Endodermal cell (in vitro differentiated cells): ENCODE measurements at regions not wholly inside any gene's neighbourhood (a gene's known extent, or its start where the extent isn't known, plus 50 kb on each side); places are given as distances from the start of the nearest gene placed in this dataset.

Experiments used
- DNase-seq: peaks from one replicate; pipeline ENCODE4 v3.0.0-alpha.2; 2017
- H3K27ac ChIP-seq: 2 replicates; pipeline ENCODE4 v1.5.1; 2013; ENCODE audit warnings: mild to moderate bottlenecking, low read depth, low read length, moderate library complexity
- H3K27me3 ChIP-seq: 2 replicates; pipeline ENCODE4 v1.6.1; 2013; ENCODE audit warnings: mild to moderate bottlenecking, low read length, moderate library complexity; ENCODE audit not compliant: insufficient read depth, control insufficient read depth, poor library complexity, severe bottlenecking
- H3K36me3 ChIP-seq: 2 replicates; pipeline ENCODE4 v1.7.0; 2013; ENCODE audit warnings: mild to moderate bottlenecking, low read length, moderate library complexity; ENCODE audit not compliant: control insufficient read depth, insufficient read depth
- H3K4me1 ChIP-seq: one replicate; pipeline ENCODE4 v1.7.0; 2013; ENCODE audit warnings: low read length; ENCODE audit not compliant: control insufficient read depth, insufficient read depth
- H3K4me3 ChIP-seq: 2 replicates; pipeline ENCODE4 v1.5.1; 2013; ENCODE audit warnings: mild to moderate bottlenecking, low read length, moderate library complexity
- H3K9ac ChIP-seq: 2 replicates; pipeline ENCODE4 v1.6.1; 2013; ENCODE audit warnings: mild to moderate bottlenecking, low read length, moderate library complexity; ENCODE audit not compliant: poor library complexity, severe bottlenecking; ENCODE audit errors: extremely low read depth
- H3K9me3 ChIP-seq: 2 replicates; pipeline ENCODE4 v1.6.1; 2013; ENCODE audit warnings: mild to moderate bottlenecking, low read length, moderate library complexity; ENCODE audit not compliant: control insufficient read depth
- H3K27ac Mint-ChIP-seq: 2 replicates; pipeline ENCODE4 v1.8.0; 2020; ENCODE audit warnings: mixed read lengths
- H3K27me3 Mint-ChIP-seq: 2 replicates; pipeline ENCODE4 v1.8.0; 2021; ENCODE audit warnings: mild to moderate bottlenecking, mixed read lengths; ENCODE audit not compliant: insufficient read depth
- H3K36me3 Mint-ChIP-seq: 2 replicates; pipeline ENCODE4 v1.8.0; 2020; ENCODE audit warnings: low read depth, mixed read lengths
- H3K4me1 Mint-ChIP-seq: 2 replicates; pipeline ENCODE4 v1.8.0; 2020; ENCODE audit warnings: mixed read lengths
- H3K4me3 Mint-ChIP-seq: 2 replicates; pipeline ENCODE4 v1.8.0; 2020; ENCODE audit warnings: mild to moderate bottlenecking, moderate library complexity, mixed read lengths
- H3K9me3 Mint-ChIP-seq: 2 replicates; pipeline ENCODE4 v1.8.0; 2020; ENCODE audit warnings: mild to moderate bottlenecking, mixed read lengths
- WGBS, 2 experiments: methylation state at CpG; one replicate each; pipeline versions ENCODE4 v1.1.5 to v1.1.7; 2013; ENCODE audit warnings: missing lambda C conversion rate in 2 of 2, mixed read lengths in 1 of 2; ENCODE audit not compliant: insufficient coverage in 1 of 2, insufficient read length in 1 of 2; 5-methylcytosine and 5-hydroxymethylcytosine counted together
- TF ChIP-seq, protein P1 (sequence below): fragments of 200-600 bp; sonication (generic); conservative IDR thresholded peaks from 2 replicates; pipeline ENCODE4 v1.5.0; 2021; ENCODE audit warnings: antibody characterized with exemption, mild to moderate bottlenecking

DNA sequence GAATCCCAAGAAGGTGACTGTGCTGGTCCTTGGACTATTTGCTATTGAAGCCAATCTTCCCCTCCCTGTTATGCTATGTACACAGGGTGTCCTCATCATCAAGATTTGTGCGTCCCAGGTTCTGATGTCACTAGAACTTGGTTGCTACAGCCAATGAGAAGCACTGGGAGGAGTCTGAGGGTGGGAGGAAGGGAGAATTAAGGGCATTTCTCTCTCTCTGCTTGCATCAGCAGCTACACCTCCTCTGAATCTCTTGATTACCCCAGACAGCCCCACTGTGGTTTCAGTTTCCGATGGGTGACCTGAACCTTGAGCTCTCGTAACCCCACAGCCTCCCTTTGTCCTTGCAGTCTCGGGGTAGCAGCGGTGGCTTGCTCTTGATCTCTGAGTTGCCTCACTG is 212.4 kb upstream of the SESN3 start:
- H3K27me3 ChIP-seq: no peaks in the 10 kb centered on the region
- Mint-ChIP-seq H3K36me3 (no peaks in the 10 kb centered on the region), H3K9me3 (peaks cover 7% of the 10 kb centered on the region), H3K4me1 (no peaks in the 10 kb centered on the region), H3K27ac (no peak overlapping the region), H3K4me3 (no peak overlapping the region), H3K27me3 (no peaks in the 10 kb centered on the region)
- H3K4me3 ChIP-seq: no peak overlapping the region
- H3K4me1 ChIP-seq: peaks cover 3% of the 10 kb centered on the region
- TF ChIP-seq, protein P1, sequence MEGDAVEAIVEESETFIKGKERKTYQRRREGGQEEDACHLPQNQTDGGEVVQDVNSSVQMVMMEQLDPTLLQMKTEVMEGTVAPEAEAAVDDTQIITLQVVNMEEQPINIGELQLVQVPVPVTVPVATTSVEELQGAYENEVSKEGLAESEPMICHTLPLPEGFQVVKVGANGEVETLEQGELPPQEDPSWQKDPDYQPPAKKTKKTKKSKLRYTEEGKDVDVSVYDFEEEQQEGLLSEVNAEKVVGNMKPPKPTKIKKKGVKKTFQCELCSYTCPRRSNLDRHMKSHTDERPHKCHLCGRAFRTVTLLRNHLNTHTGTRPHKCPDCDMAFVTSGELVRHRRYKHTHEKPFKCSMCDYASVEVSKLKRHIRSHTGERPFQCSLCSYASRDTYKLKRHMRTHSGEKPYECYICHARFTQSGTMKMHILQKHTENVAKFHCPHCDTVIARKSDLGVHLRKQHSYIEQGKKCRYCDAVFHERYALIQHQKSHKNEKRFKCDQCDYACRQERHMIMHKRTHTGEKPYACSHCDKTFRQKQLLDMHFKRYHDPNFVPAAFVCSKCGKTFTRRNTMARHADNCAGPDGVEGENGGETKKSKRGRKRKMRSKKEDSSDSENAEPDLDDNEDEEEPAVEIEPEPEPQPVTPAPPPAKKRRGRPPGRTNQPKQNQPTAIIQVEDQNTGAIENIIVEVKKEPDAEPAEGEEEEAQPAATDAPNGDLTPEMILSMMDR: no peak
- WGBS, 2 experiments: 93 to 100% methylated on average over 1 to 5 of the region's 5 CpGs
- H3K9me3 ChIP-seq: no peaks in the 10 kb centered on the region
- DNase-seq: no peak
- no peaks in the 10 kb centered on the region for H3K36me3 ChIP-seq
- H3K9ac ChIP-seq: no peak overlapping the region
- no peak overlapping the region for H3K27ac ChIP-seq

DNA sequence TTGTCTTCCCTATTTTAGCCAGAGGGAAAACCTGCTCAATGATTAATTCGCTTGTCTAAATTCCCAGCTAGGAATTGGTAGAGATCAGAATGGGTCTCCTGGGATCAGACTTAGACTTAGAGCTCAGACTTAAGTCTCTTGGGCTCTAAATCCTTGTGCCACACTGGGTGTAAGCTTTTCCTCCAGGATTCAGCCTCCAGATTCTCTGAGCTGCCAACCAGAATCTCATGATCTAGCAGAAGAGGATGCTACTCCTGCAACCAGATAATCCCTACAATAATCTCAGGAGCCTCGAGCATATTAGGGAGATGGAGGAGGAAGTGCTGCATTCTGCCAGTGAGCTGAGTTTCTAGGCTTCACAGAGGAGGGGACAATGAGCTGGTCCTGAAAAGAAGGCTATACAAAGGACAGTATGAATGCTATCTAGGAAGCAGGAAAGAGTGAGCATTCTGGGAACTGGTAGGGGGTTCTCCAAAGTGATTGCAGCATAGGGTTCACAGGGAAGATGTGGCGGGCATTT is 211.6 kb upstream of the SESN3 start:
- WGBS, 2 experiments: 93 to 96% methylated on average over 3 of the region's 3 CpGs
- H3K4me1 Mint-ChIP-seq: no peaks in the 10 kb centered on the region
- peaks cover 7% of the 10 kb centered on the region for H3K9me3 Mint-ChIP-seq
- H3K36me3 ChIP-seq: no peaks in the 10 kb centered on the region
- no peaks in the 10 kb centered on the region for H3K9me3 ChIP-seq
- H3K36me3 Mint-ChIP-seq: no peaks in the 10 kb centered on the region
- no peak overlapping the region for H3K9ac ChIP-seq
- peaks cover 3% of the 10 kb centered on the region for H3K4me1 ChIP-seq
- no peaks in the 10 kb centered on the region for H3K27me3 Mint-ChIP-seq
- no peak for DNase-seq
- no peak overlapping the region for H3K4me3 Mint-ChIP-seq
- TF ChIP-seq, protein P1: no peak
- H3K27ac ChIP-seq: no peak overlapping the region
- H3K4me3 ChIP-seq: no peak overlapping the region
- no peaks in the 10 kb centered on the region for H3K27me3 ChIP-seq
- no peak overlapping the region for H3K27ac Mint-ChIP-seq

DNA sequence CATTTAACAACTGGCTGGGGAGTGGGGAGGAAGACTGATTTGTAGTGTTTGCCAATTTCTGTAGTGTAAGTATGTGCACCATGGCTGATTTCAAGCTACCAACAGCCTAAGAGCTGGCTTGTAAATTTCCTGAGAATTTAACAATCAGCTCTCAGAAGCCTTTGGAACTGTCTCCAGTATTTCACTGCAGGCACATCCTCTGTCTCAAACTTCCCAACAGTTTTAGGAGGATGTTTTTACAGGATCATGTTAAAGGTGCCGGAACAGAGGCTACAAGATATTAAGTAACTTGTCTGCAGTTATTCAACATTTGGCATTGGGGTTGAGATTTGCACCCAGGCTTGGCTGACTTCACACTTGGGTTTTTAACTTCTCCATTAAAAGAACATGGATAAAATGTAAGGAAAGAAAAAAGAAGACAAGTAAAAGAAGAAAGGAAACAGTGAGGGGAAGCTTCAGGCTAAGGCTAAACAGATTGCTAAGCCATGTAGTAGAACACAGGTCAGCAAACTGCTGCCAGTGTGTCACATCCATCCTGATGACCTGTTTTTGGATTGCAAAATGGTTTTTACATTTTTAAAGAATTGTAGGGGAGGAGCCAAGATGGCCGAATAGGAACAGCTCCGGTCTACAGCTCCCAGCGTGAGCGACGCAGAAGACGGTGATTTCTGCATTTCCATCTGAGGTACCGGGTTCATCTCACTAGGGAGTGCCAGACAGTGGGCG is 204.8 kb upstream of the SESN3 start:
- Mint-ChIP-seq H3K4me3 (peak overlapping the region; percentile 35), H3K36me3 (no peaks in the 10 kb centered on the region)
- H3K9ac ChIP-seq: no peak overlapping the region

More for the DNA sequence above, 204.8 kb upstream of the SESN3 start:
- Mint-ChIP-seq H3K9me3 (peaks cover 12% of the 10 kb centered on the region), H3K4me1 (peaks cover 10% of the 10 kb centered on the region), H3K27me3 (peaks cover 4% of the 10 kb centered on the region), H3K27ac (no peak overlapping the region)
- Histone ChIP-seq H3K36me3 (no peaks in the 10 kb centered on the region), H3K27me3 (no peaks in the 10 kb centered on the region), H3K4me3 (no peak overlapping the region), H3K4me1 (no peaks in the 10 kb centered on the region), H3K27ac (no peak overlapping the region), H3K9me3 (no peaks in the 10 kb centered on the region)
- TF ChIP-seq, protein P1: no peak
- 95% methylated on average over 1 of the region's 9 CpGs; no CpG with 5 or more reads in 1 of the 2 experiments for WGBS, 2 experiments
- DNase-seq: no peak
